H1 (cell line): ENCODE measurements at regions not wholly inside any gene's neighbourhood (a gene's known extent, or its start where the extent isn't known, plus 50 kb on each side); places are given as distances from the start of the nearest gene placed in this dataset.

Source experiments
- CTCF ChIA-PET: fragments of 300-600 bp; sonication (Branson Sonifier 250); formaldehyde crosslinking; loops from one replicate; lab custom pipeline; 2021; ENCODE audit not compliant: partially characterized antibody; lab: Charles Lee
- POLR2A ChIA-PET: fragments of 300-600 bp; sonication (Branson Sonifier 250); formaldehyde crosslinking; loops from one replicate; lab custom pipeline; 2021; ENCODE audit warnings: inconsistent platforms; ENCODE audit not compliant: partially characterized antibody; lab: Charles Lee
- DNase-seq, 2 experiments: peaks; one replicate each; pipeline versions ENCODE4 v3.0.0 to v3.0.0-alpha.2; 2010 to 2022; ENCODE audit warnings: low spot score in 2 of 2, low read depth in 1 of 2, mixed read lengths in 1 of 2
- FAIRE-seq: peaks from 2 replicates; lab custom pipeline; 2011; peaks lifted over from hg19 to GRCh38; lab: Jason Lieb, UNC
- H2AFZ ChIP-seq: 2 replicates; pipeline ENCODE4 v1.8.1; 2012; ENCODE audit warnings: low read length, inconsistent platforms
- H2AK5ac ChIP-seq: 2 replicates; pipeline ENCODE4 v1.6.1; 2013; ENCODE audit warnings: low read depth, low read length
- H2BK120ac ChIP-seq: replicated peaks from 2 replicates; pipeline ENCODE3; 2013; ENCODE audit warnings: low read depth, low read length, inconsistent platforms
- H2BK12ac ChIP-seq: 2 replicates; pipeline ENCODE4 v1.6.1; 2013; ENCODE audit warnings: low read depth, low read length
- H2BK15ac ChIP-seq: 2 replicates; pipeline ENCODE4 v1.6.1; 2013; ENCODE audit warnings: low read length
- H2BK20ac ChIP-seq: 2 replicates; pipeline ENCODE4 v1.6.1; 2013; ENCODE audit warnings: low read length
- H2BK5ac ChIP-seq: 2 replicates; pipeline ENCODE4 v1.6.1; 2013; ENCODE audit warnings: low read depth, low read length
- H3K14ac ChIP-seq: 2 replicates; pipeline ENCODE4 v1.6.1; 2013; ENCODE audit warnings: inconsistent platforms; ENCODE audit not compliant: insufficient read length
- H3K18ac ChIP-seq: 2 replicates; pipeline ENCODE4 v1.6.1; 2013; ENCODE audit warnings: low read length; ENCODE audit errors: extremely low read depth
- H3K23ac ChIP-seq: 2 replicates; pipeline ENCODE4 v1.6.1; 2013; ENCODE audit warnings: inconsistent platforms; ENCODE audit not compliant: insufficient read length
- H3K23me2 ChIP-seq: 2 replicates; pipeline ENCODE4 v1.6.1; 2013; ENCODE audit warnings: low read depth, low read length
- H3K27ac ChIP-seq: 2 replicates; pipeline ENCODE4 v1.6.1; 2011; ENCODE audit warnings: low read depth, low read length, inconsistent platforms
- H3K27me3 ChIP-seq, 4 experiments: replicated peaks in 1 of 4; 1 replicate in 1 of 4; 2 replicates in 3 of 4; pipeline versions ENCODE4 v1.6.1 to v1.8.1; 2011 to 2013; ENCODE audit warnings: low read length in 3 of 4, mild to moderate bottlenecking in 3 of 4, inconsistent platforms in 2 of 4, mixed read lengths in 2 of 4, moderate library complexity in 1 of 4; ENCODE audit not compliant: control insufficient read depth in 3 of 4, insufficient read depth in 3 of 4; ENCODE audit errors: extremely low read depth in 1 of 4
- H3K36me3 ChIP-seq, 4 experiments: 2 replicates each; pipeline versions ENCODE4 v1.6.1 to v1.8.1; 2011 to 2013; ENCODE audit warnings: mild to moderate bottlenecking in 4 of 4, low read length in 3 of 4, moderate library complexity in 2 of 4, control low read depth in 1 of 4, inconsistent platforms in 1 of 4; ENCODE audit not compliant: insufficient read depth in 4 of 4, control insufficient read depth in 2 of 4
- H3K4ac ChIP-seq: replicated peaks from 2 replicates; pipeline ENCODE3; 2013; ENCODE audit warnings: low read length, low read depth, mixed read lengths, inconsistent platforms; ENCODE audit not compliant: insufficient read length
- H3K4me1 ChIP-seq, 4 experiments: replicated peaks in 1 of 4; 1 replicate in 1 of 4; 2 replicates in 3 of 4; pipeline versions ENCODE4 v1.6.1 to v1.8.1; 2011 to 2013; ENCODE audit warnings: low read length in 3 of 4, inconsistent platforms in 2 of 4, mixed read lengths in 1 of 4; ENCODE audit not compliant: insufficient read depth in 4 of 4, control insufficient read depth in 3 of 4
- H3K4me2 ChIP-seq, 2 experiments: 2 replicates each; pipeline versions ENCODE4 v1.6.1 to v1.8.1; 2011 to 2013; ENCODE audit warnings: low read depth in 2 of 2, low read length in 2 of 2, control low read depth in 1 of 2, inconsistent platforms in 1 of 2, mild to moderate bottlenecking in 1 of 2; ENCODE audit not compliant: insufficient read depth in 1 of 2
- H3K4me3 ChIP-seq, 4 experiments: fragments of 200-600, 300-600 bp in 1 of 4; sonication (generic), shearing (Covaris generic), sonication (Bioruptor Twin) in 1 of 4; 2 replicates each; pipeline versions ENCODE4 v1.5.1 to v1.8.1; 2011 to 2016; ENCODE audit warnings: low read length in 4 of 4, low read depth in 3 of 4, control low read depth in 2 of 4, inconsistent platforms in 2 of 4, mild to moderate bottlenecking in 2 of 4, mixed read lengths in 1 of 4, moderate library complexity in 1 of 4; ENCODE audit not compliant: insufficient read depth in 2 of 4; ENCODE audit errors: extremely low read depth in 1 of 4
- H3K56ac ChIP-seq: replicated peaks from 2 replicates; pipeline ENCODE3; 2013; ENCODE audit warnings: low read depth, mild to moderate bottlenecking, mixed read lengths, low read length, inconsistent platforms; ENCODE audit not compliant: insufficient read length
- H3K79me1 ChIP-seq: 2 replicates; pipeline ENCODE4 v1.6.1; 2013; ENCODE audit warnings: low read depth, low read length, control low read depth
- H3K79me2 ChIP-seq, 2 experiments: 2 replicates each; pipeline versions ENCODE4 v1.6.1 to v1.8.1; 2012 to 2013; ENCODE audit warnings: low read length in 2 of 2, mild to moderate bottlenecking in 2 of 2, inconsistent platforms in 1 of 2; ENCODE audit not compliant: insufficient read depth in 2 of 2, control insufficient read depth in 1 of 2
- H3K9ac ChIP-seq, 4 experiments: replicated peaks in 1 of 4; 1 replicate in 1 of 4; 2 replicates in 3 of 4; pipeline versions ENCODE4 v1.6.1 to v1.8.1; 2011 to 2013; ENCODE audit warnings: low read depth in 3 of 4, low read length in 3 of 4, control low read depth in 2 of 4, mild to moderate bottlenecking in 2 of 4, moderate library complexity in 2 of 4, inconsistent platforms in 1 of 4; ENCODE audit errors: extremely low read depth in 1 of 4
- H3K9me3 ChIP-seq, 2 experiments: 2 replicates each; pipeline versions ENCODE4 v1.6.1 to v1.8.1; 2012 to 2013; ENCODE audit warnings: mild to moderate bottlenecking in 2 of 2, moderate library complexity in 2 of 2, control low read depth in 1 of 2, inconsistent platforms in 1 of 2, low read depth in 1 of 2, low read length in 1 of 2, mixed read lengths in 1 of 2; ENCODE audit not compliant: insufficient read depth in 2 of 2
- H4K20me1 ChIP-seq, 2 experiments: replicated peaks in 1 of 2; 2 replicates each; pipeline versions ENCODE3 to v1.8.1; 2011 to 2013; ENCODE audit warnings: inconsistent platforms in 2 of 2, low read length in 2 of 2, mild to moderate bottlenecking in 1 of 2; ENCODE audit not compliant: insufficient read depth in 2 of 2, control insufficient read depth in 1 of 2
- H4K5ac ChIP-seq: 2 replicates; pipeline ENCODE4 v1.6.1; 2013; ENCODE audit warnings: low read length, low read depth, mixed read lengths, inconsistent platforms; ENCODE audit not compliant: insufficient read length
- H4K8ac ChIP-seq: 2 replicates; pipeline ENCODE4 v1.8.0; 2013; ENCODE audit warnings: mild to moderate bottlenecking, moderate library complexity, low read length, inconsistent platforms; ENCODE audit not compliant: insufficient read depth; ENCODE audit errors: extremely low read depth
- H4K91ac ChIP-seq: replicated peaks from 2 replicates; pipeline ENCODE3; 2013; ENCODE audit warnings: low read length, mixed read lengths, inconsistent platforms; ENCODE audit not compliant: insufficient read length
- BACH1 ChIP-seq: IDR thresholded peaks from 2 replicates; pipeline ENCODE4 v1.6.1; 2012; ENCODE audit warnings: low read length, improper control_type of control experiment
- CHD2 ChIP-seq: IDR thresholded peaks from 2 replicates; pipeline ENCODE4 v1.6.1; 2012; ENCODE audit warnings: low read length, improper control_type of control experiment
- CTBP2 ChIP-seq: IDR thresholded peaks from 2 replicates; pipeline ENCODE4 v1.7.0; 2011; ENCODE audit warnings: borderline replicate concordance, mild to moderate bottlenecking, moderate library complexity, mixed read lengths, low read length; ENCODE audit not compliant: insufficient read depth, insufficient read length
- EP300 ChIP-seq, 2 experiments: IDR thresholded peaks; 1 replicate in 1 of 2; 2 replicates in 1 of 2; pipeline ENCODE4 v1.6.1; 2011 to 2012; ENCODE audit warnings: low read depth in 2 of 2, low read length in 2 of 2, mild to moderate bottlenecking in 2 of 2, borderline replicate concordance in 1 of 2, inconsistent platforms in 1 of 2, moderate library complexity in 1 of 2
- HDAC6 ChIP-seq: IDR thresholded peaks from one replicate; pipeline ENCODE4 v1.7.1; 2012; ENCODE audit warnings: low read depth, mild to moderate bottlenecking, inconsistent platforms, low read length, moderate library complexity
- SUZ12 ChIP-seq: fragments of 200-600 bp; sonication (generic); IDR thresholded peaks from 2 replicates; pipeline ENCODE4 v1.6.1; 2012; ENCODE audit warnings: mild to moderate bottlenecking, inconsistent platforms, low read length, moderate library complexity, mixed read lengths
- TAF1 ChIP-seq: IDR thresholded peaks from 2 replicates; pipeline ENCODE4 v1.6.1; 2011; ENCODE audit warnings: mild to moderate bottlenecking, low read depth, low read length

DNA sequence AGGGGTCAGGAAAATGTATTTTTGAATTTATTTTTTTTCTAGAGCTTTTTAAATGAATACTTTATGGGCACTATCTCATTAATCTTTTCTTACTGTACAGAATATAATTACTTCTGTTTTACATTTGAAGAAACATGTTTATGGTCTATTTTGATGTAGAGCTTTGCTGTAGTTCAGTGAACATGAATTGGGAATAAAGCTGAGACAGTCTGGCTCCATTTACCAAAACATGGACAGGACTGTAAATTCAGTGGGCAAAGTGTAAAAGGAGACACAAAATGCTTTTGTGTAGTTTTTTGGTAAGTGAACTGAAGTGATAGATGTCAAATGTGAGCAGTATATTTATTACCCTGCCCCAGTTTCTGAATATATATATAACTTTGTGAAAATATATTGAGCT is 1298.8 kb upstream of the NXPH2 start:
- H4K5ac ChIP-seq: no peak overlapping the region
- no peak overlapping the region for H3K4me2 ChIP-seq
- no peak overlapping the region for H2AFZ ChIP-seq
- no peaks in the 10 kb centered on the region for H4K20me1 ChIP-seq
- H2AK5ac ChIP-seq: no peak overlapping the region
- no peaks in the 10 kb centered on the region for H3K23me2 ChIP-seq
- H3K4ac ChIP-seq: no peak overlapping the region
- H3K79me2 ChIP-seq: no peaks in the 10 kb centered on the region
- H2BK20ac ChIP-seq: no peak overlapping the region
- DNase-seq: no peak
- H2BK12ac ChIP-seq: no peak overlapping the region
- no peak overlapping the region for H4K8ac ChIP-seq
- no peak overlapping the region for H2BK5ac ChIP-seq
- no peak overlapping the region for H3K18ac ChIP-seq
- FAIRE-seq: no peak
- H4K91ac ChIP-seq: no peak overlapping the region
- TF ChIP-seq CHD2 (no peak), EP300 (IDR thresholded peaks at IDR 0.05; ENCODE audit: borderline replicate concordance in 1 of 2, low read depth in 2 of 2, low read length in 2 of 2) (no peak), BACH1 (no peak), CTBP2 (no peak), SUZ12 (no peak), HDAC6 (no peak), TAF1 (no peak)
- H3K79me1 ChIP-seq: no peaks in the 10 kb centered on the region
- no peak overlapping the region for H3K4me3 ChIP-seq
- no peak overlapping the region for H3K23ac ChIP-seq
- no peak overlapping the region for H3K9ac ChIP-seq
- H2BK15ac ChIP-seq: no peak overlapping the region
- POLR2A ChIA-PET: no interaction called here
- H3K56ac ChIP-seq: no peak overlapping the region
- H3K9me3 ChIP-seq: peaks cover 0 to under 1% of the 10 kb centered on the region in 2 experiments; a peak in 1 of 4 replicates
- CTCF ChIA-PET: no interaction called here
- no peak overlapping the region for H3K27ac ChIP-seq
- no peaks in the 10 kb centered on the region for H3K36me3 ChIP-seq
- H3K27me3 ChIP-seq: no peaks in the 10 kb centered on the region
- H3K4me1 ChIP-seq: no peaks in the 10 kb centered on the region; a peak in 1 of 7 replicates
- H3K14ac ChIP-seq: no peak overlapping the region
- no peak overlapping the region for H2BK120ac ChIP-seq
